ENCODE measurements at regions not wholly inside any gene's neighbourhood (a gene's known extent, or its start where the extent isn't known, plus 50 kb on each side); places are given as distances from the start of the nearest gene placed in this dataset.

- no peak for TF ChIP-seq POLR2A (IDR thresholded peaks at IDR 0.05; ENCODE audit: extremely low read depth, insufficient read length)
- TF ChIP-seq, protein P1, sequence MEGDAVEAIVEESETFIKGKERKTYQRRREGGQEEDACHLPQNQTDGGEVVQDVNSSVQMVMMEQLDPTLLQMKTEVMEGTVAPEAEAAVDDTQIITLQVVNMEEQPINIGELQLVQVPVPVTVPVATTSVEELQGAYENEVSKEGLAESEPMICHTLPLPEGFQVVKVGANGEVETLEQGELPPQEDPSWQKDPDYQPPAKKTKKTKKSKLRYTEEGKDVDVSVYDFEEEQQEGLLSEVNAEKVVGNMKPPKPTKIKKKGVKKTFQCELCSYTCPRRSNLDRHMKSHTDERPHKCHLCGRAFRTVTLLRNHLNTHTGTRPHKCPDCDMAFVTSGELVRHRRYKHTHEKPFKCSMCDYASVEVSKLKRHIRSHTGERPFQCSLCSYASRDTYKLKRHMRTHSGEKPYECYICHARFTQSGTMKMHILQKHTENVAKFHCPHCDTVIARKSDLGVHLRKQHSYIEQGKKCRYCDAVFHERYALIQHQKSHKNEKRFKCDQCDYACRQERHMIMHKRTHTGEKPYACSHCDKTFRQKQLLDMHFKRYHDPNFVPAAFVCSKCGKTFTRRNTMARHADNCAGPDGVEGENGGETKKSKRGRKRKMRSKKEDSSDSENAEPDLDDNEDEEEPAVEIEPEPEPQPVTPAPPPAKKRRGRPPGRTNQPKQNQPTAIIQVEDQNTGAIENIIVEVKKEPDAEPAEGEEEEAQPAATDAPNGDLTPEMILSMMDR (IDR thresholded peaks at IDR 0.05; ENCODE audit: low read depth, low read length) = no peak
- no peak for TF ChIP-seq MYC (IDR thresholded peaks at IDR 0.05; ENCODE audit: low read depth, low read length)
These were observed 190.8 kb downstream of the RTP5 start for GRCh38 chr2:242060212-242060835.
